IMR-90 (cell line): ENCODE measurements at regions not wholly inside any gene's neighbourhood (a gene's known extent, or its start where the extent isn't known, plus 50 kb on each side); places are given as distances from the start of the nearest gene placed in this dataset.

ENCODE experiments used
- ATAC-seq: fragments of 200-7000 bp; cut with Tn5 transposase; 2 replicates; pipeline ENCODE4 v1.9.1; 2020; ENCODE audit warnings: low read depth, mild to moderate bottlenecking, moderate library complexity
- BruUV-seq: library from RNA; stranded (reverse); fragments of 400-500 nt; replicated peaks from 2 replicates; lab custom pipeline; 2021; lab: Mats Ljungman, UMichigan
- CTCF ChIA-PET: fragments of 300-600 bp; formaldehyde crosslinking; extraction: SDS; loops from one replicate; lab custom pipeline; 2021; ENCODE audit warnings: antibody characterized with exemption; lab: Yijun Ruan, JAX
- POLR2A ChIA-PET: fragments of 300-600 bp; sonication (Branson Sonifier 250); formaldehyde crosslinking; loops from one replicate; lab custom pipeline; 2022; ENCODE audit warnings: antibody characterized with exemption; ENCODE audit not compliant: unreplicated experiment; lab: Charles Lee
- DNase-seq: peaks from one replicate; pipeline ENCODE4 v3.0.0; 2013
- H2AFZ ChIP-seq: replicated peaks from 2 replicates; pipeline ENCODE3; 2013; ENCODE audit warnings: low read length, mild to moderate bottlenecking; ENCODE audit not compliant: poor library complexity
- H2AK5ac ChIP-seq: 2 replicates; pipeline ENCODE4 v1.6.1; 2013; ENCODE audit warnings: low read depth, low read length, inconsistent platforms
- H2AK9ac ChIP-seq: replicated peaks from 2 replicates; pipeline ENCODE3; 2013; ENCODE audit warnings: mild to moderate bottlenecking, low read depth, low read length, moderate library complexity; ENCODE audit not compliant: poor library complexity
- H2BK120ac ChIP-seq: 2 replicates; pipeline ENCODE4 v1.6.1; 2013; ENCODE audit warnings: low read depth, low read length, inconsistent platforms
- H2BK15ac ChIP-seq: 3 replicates; pipeline ENCODE4 v1.6.1; 2013; ENCODE audit warnings: low read depth, low read length, inconsistent platforms
- H2BK20ac ChIP-seq: 2 replicates; pipeline ENCODE4 v1.6.1; 2013; ENCODE audit warnings: low read depth, mild to moderate bottlenecking, inconsistent platforms, low read length, moderate library complexity
- H2BK5ac ChIP-seq: 2 replicates; pipeline ENCODE4 v1.6.1; 2013; ENCODE audit warnings: mild to moderate bottlenecking, low read depth, low read length, inconsistent platforms; ENCODE audit not compliant: poor library complexity, severe bottlenecking
- H3K14ac ChIP-seq: replicated peaks from 2 replicates; pipeline ENCODE4 v1.6.1; 2013; ENCODE audit warnings: low read depth, low read length, inconsistent platforms
- H3K18ac ChIP-seq: 2 replicates; pipeline ENCODE4 v1.6.1; 2013; ENCODE audit warnings: low read depth, low read length, control low read depth
- H3K23ac ChIP-seq: 2 replicates; pipeline ENCODE4 v1.6.1; 2013; ENCODE audit warnings: low read depth, low read length, inconsistent platforms
- H3K27ac ChIP-seq: 2 replicates; pipeline ENCODE4 v1.5.1; 2013; ENCODE audit warnings: mild to moderate bottlenecking, control low read depth, low read length; ENCODE audit not compliant: insufficient read depth
- H3K27me3 ChIP-seq: 2 replicates; pipeline ENCODE4 v1.6.1; 2013; ENCODE audit warnings: low read length; ENCODE audit not compliant: control insufficient read depth, insufficient read depth
- H3K36me3 ChIP-seq: 2 replicates; pipeline ENCODE4 v1.6.1; 2013; ENCODE audit warnings: low read length, mixed read lengths; ENCODE audit not compliant: control insufficient read depth, insufficient read depth
- H3K4ac ChIP-seq: 2 replicates; pipeline ENCODE4 v1.6.1; 2013; ENCODE audit warnings: low read depth, low read length, inconsistent platforms
- H3K4me1 ChIP-seq: 2 replicates; pipeline ENCODE4 v1.6.1; 2013; ENCODE audit warnings: low read length, mixed read lengths; ENCODE audit not compliant: control insufficient read depth, insufficient read depth
- H3K4me2 ChIP-seq: 2 replicates; pipeline ENCODE4 v1.6.1; 2013; ENCODE audit warnings: low read depth, mild to moderate bottlenecking, control low read depth, low read length, moderate library complexity
- H3K4me3 ChIP-seq: 2 replicates; pipeline ENCODE4 v1.5.1; 2013; ENCODE audit warnings: low read depth, mild to moderate bottlenecking, control low read depth, low read length, moderate library complexity; ENCODE audit not compliant: insufficient read depth
- H3K56ac ChIP-seq: 2 replicates; pipeline ENCODE4 v1.6.1; 2013; ENCODE audit warnings: low read length, inconsistent platforms; ENCODE audit not compliant: insufficient read depth; ENCODE audit errors: extremely low read depth
- H3K79me1 ChIP-seq, 2 experiments: 2 replicates each; pipeline ENCODE4 v1.6.1; 2013; ENCODE audit warnings: low read length in 2 of 2, inconsistent platforms in 1 of 2, low read depth in 1 of 2
- H3K9ac ChIP-seq: 2 replicates; pipeline ENCODE4 v1.6.1; 2013; ENCODE audit warnings: low read depth, low read length, control low read depth
- H3K9me1 ChIP-seq: 2 replicates; pipeline ENCODE4 v1.6.1; 2013; ENCODE audit warnings: low read length, inconsistent platforms; ENCODE audit not compliant: insufficient read depth
- H3K9me3 ChIP-seq: 2 replicates; pipeline ENCODE4 v1.6.1; 2013; ENCODE audit warnings: low read length; ENCODE audit not compliant: control insufficient read depth, insufficient read depth
- H4K20me1 ChIP-seq: 2 replicates; pipeline ENCODE4 v1.6.1; 2013; ENCODE audit warnings: low read length, inconsistent platforms; ENCODE audit not compliant: insufficient read depth
- H4K5ac ChIP-seq: 2 replicates; pipeline ENCODE4 v1.6.1; 2013; ENCODE audit warnings: mild to moderate bottlenecking, low read depth, low read length, control low read depth
- H4K8ac ChIP-seq, 2 experiments: 2 replicates each; pipeline ENCODE4 v1.6.1; 2013; ENCODE audit warnings: low read depth in 2 of 2, low read length in 2 of 2, control low read depth in 1 of 2, inconsistent platforms in 1 of 2
- H4K91ac ChIP-seq: 2 replicates; pipeline ENCODE4 v1.6.1; 2013; ENCODE audit warnings: low read depth, low read length, inconsistent platforms; ENCODE audit not compliant: insufficient read depth
- CEBPB ChIP-seq: IDR thresholded peaks from 2 replicates; pipeline ENCODE4 v1.6.1; 2012; ENCODE audit warnings: low read depth, low read length, improper control_type of control experiment
- ELK1 ChIP-seq: fragments of 150-350 bp; IDR thresholded peaks from 2 replicates; pipeline ENCODE4 v1.6.1; 2016; ENCODE audit warnings: low read depth, mild to moderate bottlenecking, low read length, moderate library complexity, borderline replicate concordance
- FOS ChIP-seq: fragments of 150-350 bp; IDR thresholded peaks from 2 replicates; pipeline ENCODE4 v1.6.1; 2016; ENCODE audit warnings: low read depth, low read length
- MAZ ChIP-seq: IDR thresholded peaks from 2 replicates; pipeline ENCODE4 v1.6.1; 2012; ENCODE audit warnings: low read depth, mild to moderate bottlenecking, low read length, improper control_type of control experiment, moderate library complexity, borderline replicate concordance
- RCOR1 ChIP-seq: IDR thresholded peaks from 2 replicates; pipeline ENCODE4 v1.6.1; 2012; ENCODE audit warnings: mild to moderate bottlenecking, low read length, improper control_type of control experiment; ENCODE audit not compliant: insufficient replicate concordance
- WGBS, 2 experiments: methylation state at CpG; one replicate each; pipeline versions ENCODE4 v1.1.5 to v1.1.7; 2013; ENCODE audit warnings: missing lambda C conversion rate in 2 of 2; ENCODE audit not compliant: insufficient read length in 1 of 2; ENCODE audit errors: extremely low coverage in 2 of 2; 5-methylcytosine and 5-hydroxymethylcytosine counted together
- dilution Hi-C: fragments of 300-500 bp; cut with HindIII; formaldehyde crosslinking; loops from one replicate; pipeline ENCODE4 v1.14.3; 2018; ENCODE audit warnings: low sequenced_read_pairs; ENCODE audit not compliant: unreplicated experiment
- in situ Hi-C: fragments of 300-500 bp; cut with MboI; formaldehyde crosslinking; loops from 3 replicates; pipeline ENCODE4 v1.14.3; 2019; ENCODE audit warnings: low sequenced_read_pairs, inconsistent platforms, mixed read lengths
- intact Hi-C: fragments of 100-400 bp; cut with micrococcal nuclease; formaldehyde crosslinking; loops from 2 replicates; pipeline ENCODE4 v1.10.0; 2022

GRCh38 chr18:22710673-22711191 lies 222.4 kb upstream of the RBBP8 start:
- peak overlapping the region; percentile 82 for H3K4ac ChIP-seq
- peak overlapping the region; percentile 94 for H2BK120ac ChIP-seq
- peak overlapping the region; percentile 63 for H4K5ac ChIP-seq
- peak overlapping the region; percentile 60 for H3K27ac ChIP-seq
- H2BK5ac ChIP-seq: peak overlapping the region; percentile 56
- no TSS peak for BruUV-seq
- peak overlapping the region; percentile 83 for H2AK5ac ChIP-seq
- H4K20me1 ChIP-seq: no peaks in the 10 kb centered on the region
- peak overlapping the region; percentile 44 for H3K4me3 ChIP-seq
- H3K79me1 ChIP-seq: no peaks in the 10 kb centered on the region
- 0% methylated on average over 2 of the region's 5 CpGs; no CpG with 5 or more reads in 1 of the 2 experiments for WGBS, 2 experiments
- peak overlapping the region; percentile 90 for H2BK20ac ChIP-seq
- peak overlapping the region; percentile 72; the same call in 1 of the 2 replicates for H3K23ac ChIP-seq
- H3K9ac ChIP-seq: peak overlapping the region; percentile 52
- peak overlapping the region; percentile 84 for H3K4me2 ChIP-seq
- peaks cover 6% of the 10 kb centered on the region for H3K4me1 ChIP-seq
- DNase-seq: no peak
- H2AFZ ChIP-seq: peak overlapping the region; percentile 91
- H2BK15ac ChIP-seq: peak overlapping the region; percentile 91; the same call in 2 of the 3 replicates
- POLR2A ChIA-PET: interaction anchor here (0.6 kb wide), 1 partner anchor 45 kb away, joined by 4 read pairs; no protein-coding TSS in a partner anchor
- H3K36me3 ChIP-seq: no peaks in the 10 kb centered on the region
- H3K14ac ChIP-seq: peak overlapping the region; percentile 89
- H3K27me3 ChIP-seq: no peaks in the 10 kb centered on the region
- ATAC-seq: peak; percentile 61
- no peaks in the 10 kb centered on the region for H3K9me3 ChIP-seq
- CTCF ChIA-PET: no interaction called here
- peak overlapping the region; percentile 53; the same call in 1 of the 2 replicates for H4K91ac ChIP-seq
- peak overlapping the region; percentile 21 to 92; a peak in 3 of 4 replicates for H4K8ac ChIP-seq
- H2AK9ac ChIP-seq: no peak overlapping the region
- H3K9me1 ChIP-seq: peaks cover 3% of the 10 kb centered on the region; the same call in 1 of the 2 replicates
- TF ChIP-seq CEBPB: no peak
- TF ChIP-seq FOS: no peak
- no peak for TF ChIP-seq ELK1
- no peak for TF ChIP-seq RCOR1
- no peak for TF ChIP-seq MAZ
- dilution Hi-C loops (no loop called here), intact Hi-C loops (no loop called here), in situ Hi-C loops (no loop called here)
- peak overlapping the region; percentile 70; the same call in 1 of the 2 replicates for H3K56ac ChIP-seq
- peak overlapping the region; percentile 72 for H3K18ac ChIP-seq
